Stimulated activated CD8-positive, alpha-beta memory T cell treated with anti-CD3 and anti-CD28 coated beads, Interleukin-4, amount 100 ng/mL, for 1 hour (primary cell): ENCODE measurements at regions not wholly inside any gene's neighbourhood (a gene's known extent, or its start where the extent isn't known, plus 50 kb on each side); places are given as distances from the start of the nearest gene placed in this dataset.

Source experiments
- DNase-seq, 2 donors: peaks; one replicate each; pipeline ENCODE4 v3.0.0-alpha.2; 2020; ENCODE audit warnings: low read depth in 2 of 2, low spot score in 1 of 2

GRCh38 chr12:124445826-124446225 lies 121.6 kb downstream of the NCOR2 start:
- DNase-seq = no peak

DNA sequence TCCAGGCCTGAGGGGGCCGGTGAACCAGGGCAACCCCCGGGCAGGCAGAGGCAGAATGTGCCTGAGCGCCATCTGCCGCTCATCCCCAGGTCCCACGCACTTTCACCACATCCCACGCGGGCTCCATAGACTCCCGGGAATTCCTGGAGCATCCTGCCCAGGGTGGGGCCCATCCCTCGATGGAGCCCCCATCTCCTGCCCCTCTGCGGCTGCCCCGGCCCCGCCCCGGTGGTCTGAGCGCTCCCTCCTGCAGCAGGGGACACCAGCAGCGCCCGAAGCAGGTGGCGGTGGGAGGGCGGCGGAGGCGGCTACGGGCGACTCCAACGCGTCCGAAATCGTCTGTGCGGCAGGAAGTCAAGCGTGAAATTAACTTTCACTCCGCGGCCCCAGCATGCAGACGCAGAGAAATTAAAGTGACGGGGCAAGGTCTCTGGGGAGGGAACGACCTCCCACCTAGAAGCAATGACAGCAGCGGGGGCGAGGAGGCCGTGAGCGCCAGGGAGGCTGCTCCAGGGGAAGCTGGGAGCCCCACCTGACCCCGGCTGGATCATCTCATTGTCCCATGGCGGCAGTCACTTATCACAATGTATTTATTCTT lies 122.2 kb downstream of the NCOR2 start:
- no peak for DNase-seq

GRCh38 chr12:124443931-124444712 lies 123.3 kb downstream of the NCOR2 start:
- DNase-seq = no peak

GRCh38 chr12:124442772-124443445 lies 124.5 kb downstream of the NCOR2 start:
- DNase-seq = no peak

DNA sequence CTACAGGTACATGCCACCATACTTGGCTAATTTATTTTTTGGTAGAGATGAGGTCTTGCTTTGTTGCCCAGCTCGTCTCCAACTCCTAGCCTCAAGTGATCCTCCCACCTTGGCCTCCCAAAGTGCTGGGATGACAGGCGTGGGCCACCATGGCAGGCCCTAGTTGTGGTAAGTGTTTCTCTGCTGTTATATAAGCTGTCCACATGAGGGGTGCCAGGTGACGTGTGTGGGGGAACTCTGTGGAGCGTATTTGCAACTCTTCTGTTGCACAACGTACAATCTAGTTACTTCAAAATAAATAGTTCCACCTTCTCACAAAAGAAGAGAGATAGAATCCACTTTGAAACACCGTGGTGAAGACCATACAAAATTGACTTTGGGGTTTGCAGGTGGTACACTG lies 125.1 kb downstream of the NCOR2 start:
- no peak for DNase-seq

DNA sequence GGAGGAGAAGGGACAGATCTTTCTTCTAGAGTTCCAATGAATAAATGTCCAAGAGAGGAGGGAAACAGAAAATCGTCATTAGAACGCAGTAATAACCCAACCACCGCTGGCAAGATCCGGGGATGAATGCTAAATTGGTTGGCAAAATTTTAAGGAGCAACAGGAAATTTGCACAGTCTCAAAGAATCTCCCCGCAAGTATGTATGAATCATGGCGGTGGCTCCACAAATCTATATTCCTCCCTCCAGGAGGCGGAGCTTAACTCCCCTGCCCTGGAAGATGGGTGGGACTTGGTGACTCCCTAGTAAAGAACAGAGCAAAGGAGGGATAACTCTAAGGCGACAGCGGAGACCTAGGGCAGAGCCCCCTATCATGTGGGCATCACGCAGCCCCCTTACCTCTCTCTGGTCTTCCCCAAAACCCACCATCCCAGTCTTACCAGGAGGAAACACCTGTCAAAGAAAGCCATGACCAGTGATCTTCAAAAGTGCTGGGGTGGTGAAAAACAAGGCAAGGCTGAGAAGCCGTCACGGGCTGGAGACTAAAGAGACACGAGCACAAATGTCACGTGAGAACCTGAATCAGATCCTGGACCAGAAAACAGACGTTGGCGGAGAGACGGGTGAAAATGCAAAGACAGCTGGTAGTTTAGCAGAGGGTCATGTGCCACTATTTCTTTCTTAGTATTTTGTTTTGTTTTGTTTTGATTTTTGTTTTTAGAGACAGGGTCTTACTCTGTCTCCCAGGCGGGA lies 125.8 kb downstream of the NCOR2 start:
- no peak for DNase-seq

- no peak for DNase-seq
Observed at GRCh38 chr12:124440841-124441381, 126.5 kb downstream of the NCOR2 start.

GRCh38 chr12:124440031-124440626 lies 127.3 kb downstream of the NCOR2 start:
- DNase-seq = no peak

DNA sequence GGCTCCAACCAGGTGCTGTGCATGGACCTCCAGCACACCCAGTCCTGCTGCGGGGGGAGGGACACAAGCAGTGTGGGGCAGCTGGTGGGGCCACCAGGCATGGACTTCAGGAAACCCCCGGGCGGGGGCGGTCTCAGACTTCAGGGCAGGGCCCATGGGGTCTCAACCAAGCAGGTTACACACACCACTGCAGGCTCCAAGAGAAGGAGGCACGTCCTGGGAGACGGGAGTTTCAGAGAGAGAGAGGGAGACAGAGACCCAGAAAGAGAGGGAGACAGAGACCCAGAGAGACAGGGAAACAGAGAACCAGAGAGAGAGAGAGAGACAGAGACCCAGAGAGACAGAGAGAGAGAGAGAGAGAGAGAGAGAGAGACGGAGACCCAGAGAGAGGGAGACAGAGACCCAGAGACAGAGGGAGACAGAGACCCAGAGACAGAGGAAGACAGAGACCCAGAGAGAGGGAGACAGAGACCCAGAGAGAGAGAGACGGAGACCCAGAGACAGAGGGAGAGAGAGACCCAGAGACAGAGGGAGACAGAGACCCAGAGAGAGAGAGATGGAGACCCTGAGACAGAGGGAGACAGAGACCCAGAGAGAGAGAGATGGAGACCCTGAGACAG lies 128.9 kb downstream of the NCOR2 start:
- DNase-seq = no peak

DNA sequence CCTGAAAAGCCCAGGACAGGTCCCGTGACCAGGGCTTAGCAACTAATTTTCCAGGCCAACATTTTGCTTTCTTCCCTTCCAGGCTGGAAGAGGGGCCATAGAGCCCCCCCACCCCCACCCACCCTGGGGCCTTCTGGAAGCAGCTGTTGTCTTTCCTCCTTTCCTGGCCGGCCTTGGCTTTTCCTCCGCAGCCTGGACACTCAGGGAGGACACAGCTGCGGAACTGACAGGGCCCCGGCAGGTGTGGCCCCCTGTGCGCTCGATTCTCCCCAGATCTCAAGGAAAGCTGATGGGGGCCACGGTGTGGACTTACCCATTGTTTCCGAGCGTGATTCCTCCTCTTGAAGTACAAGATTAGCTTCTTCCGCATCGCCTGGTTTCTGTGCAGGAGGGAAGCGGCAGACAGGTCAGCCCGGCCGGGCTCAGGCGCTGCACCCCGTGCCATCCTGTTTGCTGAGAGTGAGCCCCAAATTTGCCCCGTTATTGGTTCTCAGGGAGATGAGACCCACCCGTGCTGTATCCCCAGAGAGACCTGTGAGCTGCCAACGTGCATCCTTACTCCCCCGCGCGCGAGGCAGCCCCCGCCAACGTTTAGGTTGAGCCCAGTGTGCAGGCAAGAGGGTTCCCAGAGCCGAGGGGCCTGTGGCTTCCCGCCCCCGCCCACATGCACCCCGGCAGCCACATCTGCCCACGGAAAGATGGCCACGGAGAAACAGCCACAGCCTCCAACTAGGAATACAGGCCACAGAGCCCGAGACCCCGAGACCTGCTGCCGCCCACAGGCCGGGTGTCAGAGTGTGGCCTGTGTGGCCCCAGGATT lies 129.6 kb downstream of the NCOR2 start:
- no peak for DNase-seq

- DNase-seq = no peak
Observed at GRCh38 chr12:124437121-124437520, 130.3 kb downstream of the NCOR2 start.

- no peak for DNase-seq
Observed at GRCh38 chr12:124436366-124436765, 131.0 kb downstream of the NCOR2 start.

DNA sequence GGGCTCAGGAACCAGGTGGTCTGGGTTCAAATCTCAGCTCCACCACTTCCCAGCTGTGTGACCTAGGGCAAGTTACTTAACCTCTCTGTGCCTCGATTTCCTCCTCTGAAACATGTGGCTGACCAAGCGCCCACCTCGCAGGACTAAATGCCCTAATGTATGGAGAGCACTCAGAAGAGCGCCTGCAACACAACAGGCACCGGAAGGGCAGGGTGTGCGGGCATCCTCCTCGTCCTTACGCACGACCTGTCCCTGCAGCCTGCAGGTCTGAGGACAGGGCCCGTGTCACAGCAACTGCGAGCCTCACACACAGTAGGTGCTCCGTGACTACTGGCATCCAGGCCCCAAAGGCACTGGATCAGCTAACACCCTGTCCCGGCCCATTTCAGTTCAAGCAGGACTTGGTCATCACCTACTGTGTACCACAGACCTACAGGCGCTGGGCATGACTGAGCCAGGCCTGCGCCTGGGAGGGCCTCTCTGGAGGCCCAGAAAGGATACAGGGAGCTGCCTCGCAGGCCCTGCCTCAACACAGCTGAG lies 131.5 kb downstream of the NCOR2 start:
- no peak for DNase-seq

DNA sequence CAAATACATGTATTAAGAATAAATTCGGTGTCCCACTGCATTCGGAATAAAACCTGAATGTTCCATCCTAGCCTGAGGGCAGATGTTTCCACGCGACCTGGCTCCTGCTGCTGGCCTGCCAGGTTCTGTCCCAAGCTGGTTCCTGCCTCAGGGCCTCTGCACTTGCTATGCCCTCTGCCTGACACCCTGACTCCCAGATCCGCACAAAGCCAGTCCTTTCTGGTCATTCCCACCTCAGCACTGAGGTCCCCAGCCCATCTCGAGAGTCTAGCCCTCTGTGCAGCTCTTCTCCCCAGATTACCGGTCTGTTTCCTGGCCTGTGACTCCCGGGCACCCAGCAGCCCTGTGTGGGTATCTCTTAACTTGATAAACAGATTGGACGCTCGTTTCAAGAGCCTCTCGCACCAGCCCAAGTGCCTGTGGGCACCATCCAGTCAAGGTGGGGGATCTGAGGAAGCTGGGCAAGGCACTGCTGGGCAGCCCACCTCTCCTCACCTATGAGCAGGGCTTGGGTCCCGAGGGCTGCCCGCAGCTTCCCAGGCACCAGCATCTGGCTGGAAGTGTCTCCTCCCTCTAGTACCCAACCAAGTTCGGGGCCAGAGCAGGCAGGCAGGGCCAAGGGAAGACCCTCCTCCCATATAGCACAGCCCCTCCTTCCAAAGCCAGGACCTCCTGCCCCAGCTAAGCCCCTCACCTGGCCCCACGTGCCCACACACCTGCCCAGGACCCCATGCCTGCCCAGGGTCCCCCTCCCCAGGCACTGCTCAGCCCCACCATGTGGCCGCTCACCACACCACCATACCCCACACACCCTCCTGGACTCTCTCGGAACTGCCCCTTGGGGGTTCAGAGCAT lies 132.2 kb downstream of the NCOR2 start:
- DNase-seq = no peak

GRCh38 chr12:124434354-124434753 lies 133.1 kb downstream of the NCOR2 start:
- DNase-seq = no peak

DNA sequence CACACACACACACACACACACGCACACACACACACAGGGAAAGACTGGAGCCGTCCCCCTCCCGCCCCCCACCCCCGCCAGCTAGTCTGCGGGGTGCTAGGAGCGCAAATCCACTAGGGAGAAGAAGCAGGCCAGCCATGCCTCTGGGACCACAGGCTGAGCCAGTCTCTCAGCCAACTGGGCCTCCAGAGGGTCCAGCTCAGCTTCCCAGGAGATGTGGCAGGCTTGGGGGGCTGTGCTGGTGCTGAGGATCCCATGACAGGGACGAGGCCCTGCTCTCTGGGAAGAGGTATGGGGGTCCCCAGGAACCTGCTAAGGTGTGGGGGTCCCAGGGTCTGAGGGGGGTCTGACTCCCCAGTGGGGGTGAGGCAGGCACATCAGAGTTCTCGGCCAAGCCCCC lies 133.5 kb downstream of the NCOR2 start:
- DNase-seq = no peak

GRCh38 chr12:124433147-124433874 lies 134.1 kb downstream of the NCOR2 start:
- no peak for DNase-seq

- DNase-seq = no peak
Observed at GRCh38 chr12:124432376-124432775, 135.0 kb downstream of the NCOR2 start.
